ENCODE measurements at regions not wholly inside any gene's neighbourhood (a gene's known extent, or its start where the extent isn't known, plus 50 kb on each side); places are given as distances from the start of the nearest gene placed in this dataset.

- no peak for TF ChIP-seq CTCF (conservative IDR thresholded peaks at IDR 0.05 in 1 of 2, IDR thresholded peaks at IDR 0.05 in 1 of 2; ENCODE audit: low read depth in 1 of 2, low read length in 2 of 2)
- TF ChIP-seq EZH2 (IDR thresholded peaks at IDR 0.05; ENCODE audit: low read length, missing control alignments): no peak
Observed at GRCh38 chr2:209368406-209368805, 55.4 kb upstream of the MAP2 start.
